Hepatic stellate cell (primary cell): ENCODE measurements at regions not wholly inside any gene's neighbourhood (a gene's known extent, or its start where the extent isn't known, plus 50 kb on each side); places are given as distances from the start of the nearest gene placed in this dataset.
"Not testable (repeated sequence)": the region's sequence is repeated elsewhere in the genome, so short reads cannot be mapped to it uniquely, and the experiment has no call there.

Source experiments
- DNase-seq: peaks from one replicate; pipeline ENCODE4 v3.0.0; 2011; ENCODE audit warnings: low spot score

DNA sequence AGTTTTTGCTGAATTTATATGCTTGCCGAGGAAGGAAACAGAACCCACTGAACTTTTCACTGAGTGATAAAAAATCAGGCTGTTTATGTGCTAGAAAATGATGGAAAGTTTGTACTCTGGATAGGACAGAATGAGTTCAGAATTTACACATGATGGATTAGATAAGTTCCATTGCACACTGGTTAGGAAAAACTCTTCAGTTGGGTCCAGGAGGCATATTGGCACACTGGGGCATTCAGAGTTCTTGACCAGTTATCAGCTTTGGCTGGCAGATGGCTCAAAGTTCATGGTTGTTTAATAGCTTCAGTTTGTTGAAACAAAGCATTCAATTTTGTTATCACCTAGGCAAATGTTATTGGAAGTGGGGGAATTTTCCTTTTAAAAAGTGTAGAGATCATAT, 613.3 kb upstream of the SYNCRIP start:
- no peak for DNase-seq

- no peak for DNase-seq
Observed at GRCh38 chr6:86251106-86251505, 608.4 kb upstream of the SYNCRIP start.

DNA sequence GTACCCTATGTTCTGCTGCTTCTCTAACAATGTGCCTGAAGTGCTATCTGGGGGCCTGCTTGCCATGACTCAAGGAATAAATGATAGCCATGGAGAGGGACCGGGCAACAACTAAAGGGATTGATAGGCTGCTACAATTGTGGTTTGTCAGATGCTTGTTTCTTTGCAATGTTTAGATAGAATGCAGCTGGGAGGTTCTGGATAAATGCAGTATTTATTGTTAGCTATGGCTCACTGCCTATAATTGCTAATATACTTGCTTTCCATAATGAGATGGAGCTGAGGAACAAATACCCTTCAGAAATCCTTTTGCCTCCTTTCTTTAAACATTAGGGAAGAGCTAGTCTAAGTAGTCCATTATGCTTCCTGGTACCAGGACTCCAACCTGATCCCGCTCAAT, 575.2 kb upstream of the SYNCRIP start:
- no peak for DNase-seq

DNA sequence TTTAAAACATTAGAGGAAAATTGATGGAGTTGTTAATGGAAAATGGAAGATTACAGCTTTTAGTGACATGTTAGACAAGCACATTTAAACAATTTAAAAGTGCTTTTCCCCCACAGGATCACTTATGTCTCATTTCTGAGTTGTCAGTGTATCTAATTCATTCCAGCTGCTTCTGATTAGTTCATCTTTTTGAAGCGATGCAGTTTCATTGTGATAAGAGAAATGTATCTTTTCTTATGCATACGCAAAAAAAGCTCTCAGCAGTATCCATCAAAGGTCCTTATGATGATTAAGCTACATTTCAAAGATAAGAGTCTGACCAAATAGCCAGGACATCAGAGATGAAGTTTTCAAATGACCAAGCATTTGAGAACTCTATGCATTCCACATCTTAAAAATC, 572.6 kb upstream of the SYNCRIP start:
- no peak for DNase-seq

DNA sequence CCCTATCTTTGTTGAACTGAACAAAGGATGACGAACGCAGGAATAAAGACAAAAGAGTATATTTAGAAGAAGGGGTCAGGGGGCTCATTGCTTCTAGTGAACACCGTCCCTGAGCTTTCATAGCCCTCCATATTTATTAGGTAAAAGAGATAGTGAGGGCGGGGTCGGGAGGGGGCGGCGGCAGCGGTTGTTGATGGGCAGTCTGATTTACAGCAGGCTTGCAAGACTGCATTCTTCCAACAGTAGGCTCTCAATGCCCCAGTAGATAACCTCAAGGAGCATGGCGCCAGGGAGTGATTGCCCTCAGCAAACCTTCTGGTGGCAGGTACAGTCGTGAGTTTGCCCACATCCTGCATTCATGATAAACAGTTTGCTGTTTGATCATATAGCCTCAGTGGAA, 563.3 kb upstream of the SYNCRIP start:
- no peak for DNase-seq

- no peak for DNase-seq
Observed at GRCh38 chr6:86203044-86203443, 560.4 kb upstream of the SYNCRIP start.

GRCh38 chr6:86193821-86194220, 551.1 kb upstream of the SYNCRIP start:
- DNase-seq, result no peak

GRCh38 chr6:86192123-86192522, 549.4 kb upstream of the SYNCRIP start:
- no peak for DNase-seq

- not testable (repeated sequence) for DNase-seq
Observed at GRCh38 chr6:86175149-86175548, 532.5 kb upstream of the SYNCRIP start.

- no peak for DNase-seq
Observed at GRCh38 chr6:86154852-86155251, 512.2 kb upstream of the SYNCRIP start.

- DNase-seq, result no peak
Observed at GRCh38 chr6:86153521-86153920, 510.8 kb upstream of the SYNCRIP start.

DNA sequence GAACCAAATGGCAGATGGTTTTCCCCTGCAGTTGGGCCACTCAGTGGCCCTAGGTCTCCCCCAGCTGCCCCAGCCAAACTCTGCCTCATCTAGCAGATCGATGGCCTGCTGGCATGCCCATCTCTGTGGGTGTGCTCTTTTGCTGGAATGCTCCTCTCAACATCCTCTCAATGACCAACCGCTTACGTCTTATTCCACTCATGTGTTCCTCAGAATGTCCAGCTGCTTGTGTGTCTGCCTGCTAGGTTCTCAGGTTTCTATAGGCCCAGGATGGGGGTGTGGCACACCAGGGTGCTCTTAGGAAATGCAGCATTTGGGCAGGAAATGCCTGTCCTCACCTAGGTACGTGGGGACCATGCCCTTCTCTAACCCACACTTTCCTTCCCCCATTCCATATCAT, 509.9 kb upstream of the SYNCRIP start:
- DNase-seq, result no peak

- no peak for DNase-seq
Observed at GRCh38 chr6:86148586-86148985, 505.9 kb upstream of the SYNCRIP start.

GRCh38 chr6:86147859-86148258, 505.2 kb upstream of the SYNCRIP start:
- no peak for DNase-seq

GRCh38 chr6:86147311-86147710, 504.6 kb upstream of the SYNCRIP start:
- no peak for DNase-seq

- DNase-seq, result not testable (repeated sequence)
Observed at GRCh38 chr6:86146751-86147150, 504.1 kb upstream of the SYNCRIP start.

GRCh38 chr6:86142326-86142725, 499.6 kb upstream of the SYNCRIP start:
- no peak for DNase-seq

DNA sequence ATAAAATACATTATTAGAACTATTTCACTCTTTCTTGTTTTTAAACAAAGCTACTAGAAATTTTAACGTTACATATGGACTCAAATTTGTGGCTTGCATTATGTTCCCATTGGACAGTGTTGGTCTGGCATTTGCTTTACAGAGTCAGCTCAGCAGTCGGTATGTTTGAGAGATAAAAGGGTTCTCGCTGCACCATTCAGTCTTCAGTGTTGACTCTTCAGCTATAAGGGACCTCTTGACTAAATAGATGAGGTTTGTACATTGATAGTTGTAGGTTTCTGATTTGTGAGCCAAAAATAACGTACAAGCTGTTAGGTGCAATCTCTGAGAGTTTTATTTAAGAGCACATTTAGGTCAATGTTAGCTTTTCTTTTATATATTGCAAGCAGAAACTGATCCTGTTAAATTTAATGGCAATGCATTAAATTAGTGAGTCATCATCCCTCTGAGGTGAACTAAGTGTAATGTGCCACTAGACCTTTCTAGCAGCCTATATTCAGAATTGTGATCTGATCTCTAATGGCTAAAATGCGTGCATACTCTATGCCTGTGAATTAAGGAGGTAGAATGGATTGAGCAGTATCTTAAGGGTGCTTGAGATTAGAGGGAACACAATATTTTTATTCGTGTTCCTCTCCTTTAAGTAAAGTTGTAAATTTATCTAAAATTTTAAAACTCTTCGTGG, 485.6 kb upstream of the SYNCRIP start:
- DNase-seq, result no peak

DNA sequence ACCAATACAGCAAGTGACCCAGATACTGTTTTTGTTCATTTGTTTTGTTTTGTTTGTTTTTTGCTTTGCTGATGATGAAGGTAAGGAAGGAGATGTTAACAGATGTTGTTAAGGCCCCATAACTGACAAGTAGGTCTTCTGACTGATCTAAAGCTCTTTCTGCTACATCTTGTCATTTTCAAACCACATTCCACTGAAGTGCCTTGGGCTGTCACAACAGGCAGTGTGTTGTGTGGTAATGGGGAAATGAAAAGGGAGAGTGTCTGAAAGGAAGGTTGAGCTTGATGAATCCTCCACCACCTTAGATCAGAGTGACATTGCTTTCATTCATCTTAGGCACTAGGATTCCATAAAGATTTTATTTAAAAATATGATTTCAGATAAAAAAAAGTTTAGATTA, 479.4 kb upstream of the SYNCRIP start:
- no peak for DNase-seq

DNA sequence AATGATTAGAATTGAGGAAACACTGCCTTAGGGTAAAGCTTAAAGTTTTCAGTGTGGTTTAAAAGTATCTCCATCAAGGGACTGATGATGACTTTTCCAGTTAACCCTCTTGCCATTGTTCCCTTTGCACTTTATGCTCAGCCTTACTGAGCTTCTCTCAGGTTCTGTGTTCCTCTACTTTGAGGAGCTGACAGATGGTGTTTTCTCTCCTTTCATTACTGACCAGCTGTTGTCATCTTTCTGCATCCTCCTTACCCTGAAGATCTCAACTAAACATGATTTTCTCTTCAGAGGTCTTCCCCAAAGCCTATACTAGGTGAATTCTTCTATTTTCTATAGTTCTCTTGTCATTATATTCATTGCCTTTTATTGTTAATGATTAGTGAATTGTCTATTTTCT, 475.6 kb upstream of the SYNCRIP start:
- no peak for DNase-seq

DNA sequence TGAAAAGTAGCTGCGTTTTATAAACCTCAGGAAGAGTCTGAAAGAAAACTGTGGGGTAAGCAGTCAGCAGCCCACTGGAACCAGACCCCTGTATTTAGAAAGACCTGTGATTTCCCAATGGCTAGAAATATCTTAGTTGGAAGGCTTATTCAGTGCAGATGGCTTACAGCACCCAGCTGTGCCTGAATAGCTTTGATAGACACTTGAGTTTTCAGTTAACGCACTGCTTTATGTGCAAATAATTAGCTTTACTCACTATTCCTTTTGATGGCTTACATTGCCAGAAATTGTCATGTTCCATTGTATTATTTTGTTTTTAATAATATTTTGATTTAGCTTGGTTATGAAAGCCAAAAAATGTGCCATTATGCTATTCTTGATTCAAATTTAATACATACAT, 465.3 kb upstream of the SYNCRIP start:
- no peak for DNase-seq

DNA sequence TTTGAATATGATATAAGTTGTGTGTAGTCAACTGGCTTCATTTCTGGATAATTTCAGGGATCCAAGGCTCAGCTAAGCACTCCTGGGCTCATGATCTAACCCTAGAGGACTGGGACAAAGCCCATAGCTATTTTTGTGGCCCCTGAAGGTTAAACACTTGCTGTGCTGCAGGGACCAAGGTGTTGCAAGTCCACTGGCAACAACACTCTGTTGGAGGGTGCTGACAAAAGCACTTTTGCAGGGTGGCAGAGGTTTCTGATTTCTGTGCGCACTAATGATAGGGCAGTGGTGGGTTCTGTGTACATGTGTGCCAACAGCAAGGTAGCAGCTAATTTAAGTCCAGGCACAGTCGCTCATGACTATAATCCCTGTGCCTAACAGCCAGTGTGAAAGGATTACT, 445.3 kb upstream of the SYNCRIP start:
- DNase-seq, result no peak

- DNase-seq, result no peak
Observed at GRCh38 chr6:86079938-86080337, 437.3 kb upstream of the SYNCRIP start.

GRCh38 chr6:86070151-86070550, 427.5 kb upstream of the SYNCRIP start:
- no peak for DNase-seq

- DNase-seq, result not testable (repeated sequence)
Observed at GRCh38 chr6:86065002-86065401, 422.3 kb upstream of the SYNCRIP start.
